Mammary epithelial cell (primary cell): ENCODE measurements at regions not wholly inside any gene's neighbourhood (a gene's known extent, or its start where the extent isn't known, plus 50 kb on each side); places are given as distances from the start of the nearest gene placed in this dataset.

ENCODE experiments used
- CTCF ChIP-seq, 2 donors: IDR thresholded peaks in 1 of 2; conservative IDR thresholded peaks in 1 of 2; 2 replicates each; pipeline ENCODE4 v1.5.1; 2011 to 2012; ENCODE audit warnings: inconsistent platforms in 2 of 2, low read length in 2 of 2, mild to moderate bottlenecking in 2 of 2, control low read depth in 1 of 2, low read depth in 1 of 2; ENCODE audit not compliant: insufficient read depth in 1 of 2; ENCODE audit errors: extremely low read depth in 1 of 2
- EZH2 ChIP-seq: IDR thresholded peaks from 2 replicates; pipeline ENCODE4 v1.6.1; 2012; ENCODE audit warnings: low read length, inconsistent platforms, borderline replicate concordance

DNA sequence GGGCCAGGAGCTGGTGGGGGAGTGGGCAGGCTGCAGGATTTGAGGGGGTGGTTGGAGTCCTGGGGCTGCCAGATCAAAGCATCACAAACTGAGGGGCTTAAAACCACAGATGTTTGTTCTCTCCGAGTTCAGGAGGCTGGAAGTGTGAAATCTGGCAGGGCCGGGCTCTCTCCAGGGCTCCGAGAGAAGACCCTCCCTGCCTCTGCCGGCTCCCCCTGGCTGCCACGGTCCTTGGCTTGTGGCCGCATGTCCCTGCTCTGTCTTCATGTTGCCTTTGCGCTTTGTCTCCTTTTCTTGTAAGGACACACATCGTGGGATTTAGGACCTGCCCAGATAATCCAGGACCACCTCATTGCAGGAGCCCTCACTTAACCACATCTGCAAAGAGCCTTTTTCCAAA lies 139.8 kb upstream of the GSE1 start:
- no peak for TF ChIP-seq CTCF (conservative IDR thresholded peaks at IDR 0.05 in 1 of 2, IDR thresholded peaks at IDR 0.05 in 1 of 2; ENCODE audit: extremely low read depth in 1 of 2, insufficient read depth in 1 of 2, low read depth in 1 of 2, low read length in 2 of 2)
- TF ChIP-seq EZH2, result no peak
